H1 (cell line): ENCODE measurements at regions not wholly inside any gene's neighbourhood (a gene's known extent, or its start where the extent isn't known, plus 50 kb on each side); places are given as distances from the start of the nearest gene placed in this dataset.

Experiments used
- CTCF ChIA-PET: fragments of 300-600 bp; sonication (Branson Sonifier 250); formaldehyde crosslinking; loops from one replicate; lab custom pipeline; 2021; ENCODE audit not compliant: partially characterized antibody; lab: Charles Lee
- POLR2A ChIA-PET: fragments of 300-600 bp; sonication (Branson Sonifier 250); formaldehyde crosslinking; loops from one replicate; lab custom pipeline; 2021; ENCODE audit warnings: inconsistent platforms; ENCODE audit not compliant: partially characterized antibody; lab: Charles Lee
- DNase-seq, 2 experiments: peaks; one replicate each; pipeline versions ENCODE4 v3.0.0 to v3.0.0-alpha.2; 2010 to 2022; ENCODE audit warnings: low spot score in 2 of 2, low read depth in 1 of 2, mixed read lengths in 1 of 2
- FAIRE-seq: peaks from 2 replicates; lab custom pipeline; 2011; peaks lifted over from hg19 to GRCh38; lab: Jason Lieb, UNC
- H2AFZ ChIP-seq: 2 replicates; pipeline ENCODE4 v1.8.1; 2012; ENCODE audit warnings: low read length, inconsistent platforms
- H2AK5ac ChIP-seq: 2 replicates; pipeline ENCODE4 v1.6.1; 2013; ENCODE audit warnings: low read depth, low read length
- H2BK120ac ChIP-seq: replicated peaks from 2 replicates; pipeline ENCODE3; 2013; ENCODE audit warnings: low read depth, low read length, inconsistent platforms
- H2BK12ac ChIP-seq: 2 replicates; pipeline ENCODE4 v1.6.1; 2013; ENCODE audit warnings: low read depth, low read length
- H2BK15ac ChIP-seq: 2 replicates; pipeline ENCODE4 v1.6.1; 2013; ENCODE audit warnings: low read length
- H2BK20ac ChIP-seq: 2 replicates; pipeline ENCODE4 v1.6.1; 2013; ENCODE audit warnings: low read length
- H2BK5ac ChIP-seq: 2 replicates; pipeline ENCODE4 v1.6.1; 2013; ENCODE audit warnings: low read depth, low read length
- H3K14ac ChIP-seq: 2 replicates; pipeline ENCODE4 v1.6.1; 2013; ENCODE audit warnings: inconsistent platforms; ENCODE audit not compliant: insufficient read length
- H3K18ac ChIP-seq: 2 replicates; pipeline ENCODE4 v1.6.1; 2013; ENCODE audit warnings: low read length; ENCODE audit errors: extremely low read depth
- H3K23ac ChIP-seq: 2 replicates; pipeline ENCODE4 v1.6.1; 2013; ENCODE audit warnings: inconsistent platforms; ENCODE audit not compliant: insufficient read length
- H3K23me2 ChIP-seq: 2 replicates; pipeline ENCODE4 v1.6.1; 2013; ENCODE audit warnings: low read depth, low read length
- H3K27ac ChIP-seq: 2 replicates; pipeline ENCODE4 v1.6.1; 2011; ENCODE audit warnings: low read depth, low read length, inconsistent platforms
- H3K27me3 ChIP-seq, 4 experiments: replicated peaks in 1 of 4; 1 replicate in 1 of 4; 2 replicates in 3 of 4; pipeline versions ENCODE4 v1.6.1 to v1.8.1; 2011 to 2013; ENCODE audit warnings: low read length in 3 of 4, mild to moderate bottlenecking in 3 of 4, inconsistent platforms in 2 of 4, mixed read lengths in 2 of 4, moderate library complexity in 1 of 4; ENCODE audit not compliant: control insufficient read depth in 3 of 4, insufficient read depth in 3 of 4; ENCODE audit errors: extremely low read depth in 1 of 4
- H3K36me3 ChIP-seq, 4 experiments: 2 replicates each; pipeline versions ENCODE4 v1.6.1 to v1.8.1; 2011 to 2013; ENCODE audit warnings: mild to moderate bottlenecking in 4 of 4, low read length in 3 of 4, moderate library complexity in 2 of 4, control low read depth in 1 of 4, inconsistent platforms in 1 of 4; ENCODE audit not compliant: insufficient read depth in 4 of 4, control insufficient read depth in 2 of 4
- H3K4ac ChIP-seq: replicated peaks from 2 replicates; pipeline ENCODE3; 2013; ENCODE audit warnings: low read length, low read depth, mixed read lengths, inconsistent platforms; ENCODE audit not compliant: insufficient read length
- H3K4me1 ChIP-seq, 4 experiments: replicated peaks in 1 of 4; 1 replicate in 1 of 4; 2 replicates in 3 of 4; pipeline versions ENCODE4 v1.6.1 to v1.8.1; 2011 to 2013; ENCODE audit warnings: low read length in 3 of 4, inconsistent platforms in 2 of 4, mixed read lengths in 1 of 4; ENCODE audit not compliant: insufficient read depth in 4 of 4, control insufficient read depth in 3 of 4
- H3K4me2 ChIP-seq, 2 experiments: 2 replicates each; pipeline versions ENCODE4 v1.6.1 to v1.8.1; 2011 to 2013; ENCODE audit warnings: low read depth in 2 of 2, low read length in 2 of 2, control low read depth in 1 of 2, inconsistent platforms in 1 of 2, mild to moderate bottlenecking in 1 of 2; ENCODE audit not compliant: insufficient read depth in 1 of 2
- H3K4me3 ChIP-seq, 4 experiments: fragments of 200-600, 300-600 bp in 1 of 4; sonication (generic), shearing (Covaris generic), sonication (Bioruptor Twin) in 1 of 4; 2 replicates each; pipeline versions ENCODE4 v1.5.1 to v1.8.1; 2011 to 2016; ENCODE audit warnings: low read length in 4 of 4, low read depth in 3 of 4, control low read depth in 2 of 4, inconsistent platforms in 2 of 4, mild to moderate bottlenecking in 2 of 4, mixed read lengths in 1 of 4, moderate library complexity in 1 of 4; ENCODE audit not compliant: insufficient read depth in 2 of 4; ENCODE audit errors: extremely low read depth in 1 of 4
- H3K56ac ChIP-seq: replicated peaks from 2 replicates; pipeline ENCODE3; 2013; ENCODE audit warnings: low read depth, mild to moderate bottlenecking, mixed read lengths, low read length, inconsistent platforms; ENCODE audit not compliant: insufficient read length
- H3K79me1 ChIP-seq: 2 replicates; pipeline ENCODE4 v1.6.1; 2013; ENCODE audit warnings: low read depth, low read length, control low read depth
- H3K79me2 ChIP-seq, 2 experiments: 2 replicates each; pipeline versions ENCODE4 v1.6.1 to v1.8.1; 2012 to 2013; ENCODE audit warnings: low read length in 2 of 2, mild to moderate bottlenecking in 2 of 2, inconsistent platforms in 1 of 2; ENCODE audit not compliant: insufficient read depth in 2 of 2, control insufficient read depth in 1 of 2
- H3K9ac ChIP-seq, 4 experiments: replicated peaks in 1 of 4; 1 replicate in 1 of 4; 2 replicates in 3 of 4; pipeline versions ENCODE4 v1.6.1 to v1.8.1; 2011 to 2013; ENCODE audit warnings: low read depth in 3 of 4, low read length in 3 of 4, control low read depth in 2 of 4, mild to moderate bottlenecking in 2 of 4, moderate library complexity in 2 of 4, inconsistent platforms in 1 of 4; ENCODE audit errors: extremely low read depth in 1 of 4
- H3K9me3 ChIP-seq, 2 experiments: 2 replicates each; pipeline versions ENCODE4 v1.6.1 to v1.8.1; 2012 to 2013; ENCODE audit warnings: mild to moderate bottlenecking in 2 of 2, moderate library complexity in 2 of 2, control low read depth in 1 of 2, inconsistent platforms in 1 of 2, low read depth in 1 of 2, low read length in 1 of 2, mixed read lengths in 1 of 2; ENCODE audit not compliant: insufficient read depth in 2 of 2
- H4K20me1 ChIP-seq, 2 experiments: replicated peaks in 1 of 2; 2 replicates each; pipeline versions ENCODE3 to v1.8.1; 2011 to 2013; ENCODE audit warnings: inconsistent platforms in 2 of 2, low read length in 2 of 2, mild to moderate bottlenecking in 1 of 2; ENCODE audit not compliant: insufficient read depth in 2 of 2, control insufficient read depth in 1 of 2
- H4K5ac ChIP-seq: 2 replicates; pipeline ENCODE4 v1.6.1; 2013; ENCODE audit warnings: low read length, low read depth, mixed read lengths, inconsistent platforms; ENCODE audit not compliant: insufficient read length
- H4K8ac ChIP-seq: 2 replicates; pipeline ENCODE4 v1.8.0; 2013; ENCODE audit warnings: mild to moderate bottlenecking, moderate library complexity, low read length, inconsistent platforms; ENCODE audit not compliant: insufficient read depth; ENCODE audit errors: extremely low read depth
- H4K91ac ChIP-seq: replicated peaks from 2 replicates; pipeline ENCODE3; 2013; ENCODE audit warnings: low read length, mixed read lengths, inconsistent platforms; ENCODE audit not compliant: insufficient read length
- ATF3 ChIP-seq: IDR thresholded peaks from 2 replicates; pipeline ENCODE4 v1.6.1; 2011; ENCODE audit warnings: low read depth, mild to moderate bottlenecking, low read length; ENCODE audit not compliant: insufficient read depth
- CEBPB ChIP-seq: IDR thresholded peaks from 2 replicates; pipeline ENCODE4 v1.6.1; 2012; ENCODE audit warnings: low read depth, low read length
- CHD1 ChIP-seq: IDR thresholded peaks from 2 replicates; pipeline ENCODE4 v1.6.1; 2012; ENCODE audit warnings: low read depth, low read length, improper control_type of control experiment
- CTCF ChIP-seq, 3 experiments: IDR thresholded peaks; 1 replicate in 2 of 3; 2 replicates in 1 of 3; pipeline versions ENCODE4 v1.5.1 to v1.6.1; 2011; ENCODE audit warnings: low read length in 3 of 3, mild to moderate bottlenecking in 3 of 3, inconsistent platforms in 2 of 3, low read depth in 1 of 3, moderate library complexity in 1 of 3; ENCODE audit not compliant: insufficient read depth in 1 of 3; ENCODE audit errors: control extremely low read depth in 1 of 3
- FOSL1 ChIP-seq: IDR thresholded peaks from 2 replicates; pipeline ENCODE4 v1.6.1; 2011; ENCODE audit warnings: mild to moderate bottlenecking, low read depth, low read length, moderate library complexity; ENCODE audit not compliant: insufficient read depth
- HDAC2 ChIP-seq, 2 experiments: fragments of 300-600 bp in 1 of 2; sonication (generic) in 1 of 2; IDR thresholded peaks; 2 replicates each; pipeline ENCODE4 v1.6.1; 2011 to 2012; ENCODE audit warnings: low read depth in 2 of 2, low read length in 2 of 2, mild to moderate bottlenecking in 2 of 2, moderate library complexity in 2 of 2, borderline replicate concordance in 1 of 2, inconsistent platforms in 1 of 2
- HDAC6 ChIP-seq: IDR thresholded peaks from one replicate; pipeline ENCODE4 v1.7.1; 2012; ENCODE audit warnings: low read depth, mild to moderate bottlenecking, inconsistent platforms, low read length, moderate library complexity
- JUN ChIP-seq: IDR thresholded peaks from 2 replicates; pipeline ENCODE4 v1.6.1; 2011; ENCODE audit warnings: low read depth, mild to moderate bottlenecking, improper control_type of control experiment, low read length
- POLR2A ChIP-seq, 2 experiments: IDR thresholded peaks; 1 replicate in 1 of 2; 2 replicates in 1 of 2; pipeline ENCODE4 v1.6.1; 2011; ENCODE audit warnings: low read depth in 2 of 2, low read length in 2 of 2, mild to moderate bottlenecking in 2 of 2; ENCODE audit errors: control extremely low read depth in 1 of 2
- POU5F1 ChIP-seq: IDR thresholded peaks from 2 replicates; pipeline ENCODE4 v1.6.1; 2011; ENCODE audit warnings: low read depth, mild to moderate bottlenecking, low read length, moderate library complexity
- USF2 ChIP-seq: IDR thresholded peaks from 2 replicates; pipeline ENCODE4 v1.6.1; 2011; ENCODE audit warnings: low read length, improper control_type of control experiment
- WGBS, 2 experiments: shearing (Covaris generic) in 1 of 2; methylation state at CpG; one replicate each; pipeline versions ENCODE4 v1.1.6 to v1.1.7; 2013 to 2015; ENCODE audit warnings: low lambda C conversion rate in 2 of 2, mixed read lengths in 2 of 2, inconsistent platforms in 1 of 2, low coverage in 1 of 2, missing lambda C conversion rate in 1 of 2; ENCODE audit not compliant: insufficient replicate concordance in 2 of 2, insufficient coverage in 1 of 2, insufficient read length in 1 of 2; ENCODE audit errors: extremely low coverage in 1 of 2, missing lambda C conversion rate in 1 of 2; 5-methylcytosine and 5-hydroxymethylcytosine counted together

GRCh38 chr18:25662272-25662671 lies 310.3 kb upstream of the ZNF521 start:
- 91% methylated on average over 4 of the region's 4 CpGs; no CpG with 5 or more reads in 1 of the 2 experiments for WGBS, 2 experiments

More at GRCh38 chr18:25662272-25662671, 310.3 kb upstream of the ZNF521 start:
- Histone ChIP-seq H4K91ac (no peak overlapping the region), H3K18ac (no peak overlapping the region), H4K8ac (no peak overlapping the region), H3K4me3 (no peak overlapping the region), H4K20me1 (no peaks in the 10 kb centered on the region), H3K23ac (no peak overlapping the region), H3K79me1 (no peaks in the 10 kb centered on the region), H3K4me1 (no peaks in the 10 kb centered on the region), H3K23me2 (no peaks in the 10 kb centered on the region), H3K79me2 (no peaks in the 10 kb centered on the region), H3K56ac (no peak overlapping the region), H3K9ac (no peak overlapping the region), H3K27ac (no peak overlapping the region), H2BK5ac (no peak overlapping the region), H2AFZ (no peak overlapping the region), H2BK20ac (no peak overlapping the region), H2AK5ac (no peak overlapping the region), H2BK120ac (no peak overlapping the region), H3K4ac (no peak overlapping the region), H3K4me2 (no peak overlapping the region), H4K5ac (no peak overlapping the region), H2BK12ac (no peak overlapping the region), H3K14ac (no peak overlapping the region), H3K9me3 (no peaks in the 10 kb centered on the region), H3K27me3 (no peaks in the 10 kb centered on the region), H3K36me3 (no peaks in the 10 kb centered on the region), H2BK15ac (no peak overlapping the region)
- FAIRE-seq (no peak), DNase-seq (no peak)
- ChIA-PET POLR2A (no interaction called here), CTCF (no interaction called here)
- no peak for TF ChIP-seq CTCF (IDR thresholded peaks at IDR 0.05; ENCODE audit: control extremely low read depth in 1 of 3, insufficient read depth in 1 of 3, low read depth in 1 of 3, low read length in 3 of 3)
- TF ChIP-seq HDAC2 (IDR thresholded peaks at IDR 0.05; ENCODE audit: borderline replicate concordance in 1 of 2, low read depth in 2 of 2, low read length in 2 of 2), result no peak
- no peak for TF ChIP-seq CEBPB
- no peak for TF ChIP-seq ATF3
- no peak for TF ChIP-seq HDAC6
- no peak for TF ChIP-seq USF2
- TF ChIP-seq CHD1, result no peak
- TF ChIP-seq FOSL1, result no peak
- no peak for TF ChIP-seq POU5F1
- TF ChIP-seq JUN, result no peak
- no peak for TF ChIP-seq POLR2A (IDR thresholded peaks at IDR 0.05; ENCODE audit: control extremely low read depth in 1 of 2, low read depth in 2 of 2, low read length in 2 of 2)
